ENCODE measurements at regions not wholly inside any gene's neighbourhood (a gene's known extent, or its start where the extent isn't known, plus 50 kb on each side); places are given as distances from the start of the nearest gene placed in this dataset.

- TF ChIP-seq CTCF (IDR thresholded peaks at IDR 0.05): no peak
- TF ChIP-seq EZH2 (IDR thresholded peaks at IDR 0.05; ENCODE audit: borderline replicate concordance, insufficient read depth, low read depth, low read length, poor library complexity, severe bottlenecking): no peak
Observed at GRCh38 chr12:77438644-77439043, 373.3 kb upstream of the E2F7 start.
